ENCODE measurements at regions not wholly inside any gene's neighbourhood (a gene's known extent, or its start where the extent isn't known, plus 50 kb on each side); places are given as distances from the start of the nearest gene placed in this dataset.

- Histone ChIP-seq H3K9me3 (ENCODE audit: control insufficient read depth, low read length) (no peaks in the 10 kb centered on the region), H3K18ac (ENCODE audit: low read depth in 1 of 2, low read length in 2 of 2) (no peak overlapping the region), H2BK5ac (ENCODE audit: low read depth, low read length, poor library complexity, severe bottlenecking) (no peak overlapping the region), H3K4ac (ENCODE audit: low read depth in 1 of 2, low read length in 2 of 2) (no peak overlapping the region), H3K27me3 (ENCODE audit: control insufficient read depth in 1 of 2, insufficient read depth in 1 of 2, low read length in 2 of 2) (peaks cover 35 to 70% of the 10 kb centered on the region in 2 experiments), H2AFZ (ENCODE audit: low read depth, low read length) (no peak overlapping the region), H3K14ac (ENCODE audit: low read length in 2 of 2) (no peak overlapping the region), H3K9ac (ENCODE audit: low read length) (no peak overlapping the region), H3K79me1 (replicated peaks; ENCODE audit: low read length, poor library complexity, severe bottlenecking) (no peaks in the 10 kb centered on the region), H3K23ac (ENCODE audit: low read length in 2 of 2) (no peak overlapping the region), H3K36me3 (ENCODE audit: control insufficient read depth in 1 of 2, insufficient read depth in 2 of 2, low read depth in 1 of 2, low read length in 2 of 2) (no peaks in the 10 kb centered on the region), H4K8ac (ENCODE audit: low read length) (no peak overlapping the region), H2BK12ac (ENCODE audit: low read length in 2 of 2) (no peak overlapping the region), H2BK120ac (ENCODE audit: low read depth, low read length) (no peak overlapping the region), H4K91ac (ENCODE audit: low read length) (no peak overlapping the region), H3K4me3 (ENCODE audit: insufficient read depth in 1 of 2, low read depth in 1 of 2, low read length in 2 of 2) (no peak overlapping the region), H3K4me2 (ENCODE audit: low read length, poor library complexity, severe bottlenecking) (no peak overlapping the region), H2BK15ac (ENCODE audit: low read depth, poor library complexity, severe bottlenecking) (no peak overlapping the region), H3K4me1 (ENCODE audit: control insufficient read depth, insufficient read depth, low read depth, low read length) (no peaks in the 10 kb centered on the region), H3K27ac (ENCODE audit: low read length, poor library complexity, severe bottlenecking) (no peak overlapping the region), H2AK5ac (ENCODE audit: low read length, severe bottlenecking) (no peak overlapping the region)
- 83% methylated on average over 9 of the region's 10 CpGs for WGBS
- DNase-seq: no peak
Observed at GRCh38 chr1:47522935-47523834, 85.3 kb downstream of the FOXD2 start.

GRCh38 chr1:47523835-47524215 is 86.0 kb downstream of the FOXD2 start:
- Histone ChIP-seq H3K9ac (ENCODE audit: low read length) (no peak overlapping the region), H2AK5ac (ENCODE audit: low read length, severe bottlenecking) (no peak overlapping the region), H4K8ac (ENCODE audit: low read length) (no peak overlapping the region), H2BK120ac (ENCODE audit: low read depth, low read length) (no peak overlapping the region), H2AFZ (ENCODE audit: low read depth, low read length) (no peak overlapping the region), H3K4ac (ENCODE audit: low read depth in 1 of 2, low read length in 2 of 2) (no peak overlapping the region), H3K27me3 (ENCODE audit: control insufficient read depth in 1 of 2, insufficient read depth in 1 of 2, low read length in 2 of 2) (peaks cover 35 to 64% of the 10 kb centered on the region in 2 experiments), H3K14ac (ENCODE audit: low read length in 2 of 2) (no peak overlapping the region), H2BK12ac (ENCODE audit: low read length in 2 of 2) (no peak overlapping the region), H3K4me2 (ENCODE audit: low read length, poor library complexity, severe bottlenecking) (no peak overlapping the region), H3K9me3 (ENCODE audit: control insufficient read depth, low read length) (peaks cover 3% of the 10 kb centered on the region), H2BK5ac (ENCODE audit: low read depth, low read length, poor library complexity, severe bottlenecking) (no peak overlapping the region), H3K27ac (ENCODE audit: low read length, poor library complexity, severe bottlenecking) (no peak overlapping the region), H3K4me3 (ENCODE audit: insufficient read depth in 1 of 2, low read depth in 1 of 2, low read length in 2 of 2) (no peak overlapping the region), H3K36me3 (ENCODE audit: control insufficient read depth in 1 of 2, insufficient read depth in 2 of 2, low read depth in 1 of 2, low read length in 2 of 2) (no peaks in the 10 kb centered on the region), H3K18ac (ENCODE audit: low read depth in 1 of 2, low read length in 2 of 2) (no peak overlapping the region), H3K23ac (ENCODE audit: low read length in 2 of 2) (no peak overlapping the region), H3K4me1 (ENCODE audit: control insufficient read depth, insufficient read depth, low read depth, low read length) (no peaks in the 10 kb centered on the region), H3K79me1 (replicated peaks; ENCODE audit: low read length, poor library complexity, severe bottlenecking) (no peaks in the 10 kb centered on the region), H4K91ac (ENCODE audit: low read length) (no peak overlapping the region), H2BK15ac (ENCODE audit: low read depth, poor library complexity, severe bottlenecking) (no peak overlapping the region)
- 20% methylated on average over 4 of the region's 4 CpGs for WGBS
- DNase-seq: no peak

- H2BK15ac ChIP-seq (ENCODE audit: low read depth, poor library complexity, severe bottlenecking): no peak overlapping the region
- H3K18ac ChIP-seq (ENCODE audit: low read depth in 1 of 2, low read length in 2 of 2): no peak overlapping the region
- H3K4ac ChIP-seq (ENCODE audit: low read depth in 1 of 2, low read length in 2 of 2): no peak overlapping the region
- no peak overlapping the region for H2BK5ac ChIP-seq (ENCODE audit: low read depth, low read length, poor library complexity, severe bottlenecking)
- no peak overlapping the region for H4K8ac ChIP-seq (ENCODE audit: low read length)
- no peak for DNase-seq
- H3K79me1 ChIP-seq (replicated peaks; ENCODE audit: low read length, poor library complexity, severe bottlenecking): no peaks in the 10 kb centered on the region
- no peak overlapping the region for H2BK12ac ChIP-seq (ENCODE audit: low read length in 2 of 2)
- H2AK5ac ChIP-seq (ENCODE audit: low read length, severe bottlenecking): no peak overlapping the region
- no peak overlapping the region for H3K14ac ChIP-seq (ENCODE audit: low read length in 2 of 2)
- no peak overlapping the region for H2BK120ac ChIP-seq (ENCODE audit: low read depth, low read length)
- 72% methylated on average over 7 of the region's 7 CpGs for WGBS
- peaks cover 35 to 64% of the 10 kb centered on the region in 2 experiments for H3K27me3 ChIP-seq (ENCODE audit: control insufficient read depth in 1 of 2, insufficient read depth in 1 of 2, low read length in 2 of 2)
- H3K4me1 ChIP-seq (ENCODE audit: control insufficient read depth, insufficient read depth, low read depth, low read length): no peaks in the 10 kb centered on the region
- H3K4me2 ChIP-seq (ENCODE audit: low read length, poor library complexity, severe bottlenecking): no peak overlapping the region
- no peak overlapping the region for H3K4me3 ChIP-seq (ENCODE audit: insufficient read depth in 1 of 2, low read depth in 1 of 2, low read length in 2 of 2)
- H3K27ac ChIP-seq (ENCODE audit: low read length, poor library complexity, severe bottlenecking): no peak overlapping the region
- no peaks in the 10 kb centered on the region for H3K36me3 ChIP-seq (ENCODE audit: control insufficient read depth in 1 of 2, insufficient read depth in 2 of 2, low read depth in 1 of 2, low read length in 2 of 2)
- no peak overlapping the region for H4K91ac ChIP-seq (ENCODE audit: low read length)
- H3K9me3 ChIP-seq (ENCODE audit: control insufficient read depth, low read length): peaks cover 7% of the 10 kb centered on the region
- no peak overlapping the region for H3K9ac ChIP-seq (ENCODE audit: low read length)
- H3K23ac ChIP-seq (ENCODE audit: low read length in 2 of 2): no peak overlapping the region
- H2AFZ ChIP-seq (ENCODE audit: low read depth, low read length): no peak overlapping the region
Observed at GRCh38 chr1:47524272-47524671, 86.4 kb downstream of the FOXD2 start.

- Histone ChIP-seq H3K23ac (ENCODE audit: low read length in 2 of 2) (no peak overlapping the region), H3K27ac (ENCODE audit: low read length, poor library complexity, severe bottlenecking) (no peak overlapping the region), H3K18ac (ENCODE audit: low read depth in 1 of 2, low read length in 2 of 2) (no peak overlapping the region), H2AFZ (ENCODE audit: low read depth, low read length) (no peak overlapping the region), H4K8ac (ENCODE audit: low read length) (no peak overlapping the region), H2BK5ac (ENCODE audit: low read depth, low read length, poor library complexity, severe bottlenecking) (no peak overlapping the region), H3K27me3 (ENCODE audit: control insufficient read depth in 1 of 2, insufficient read depth in 1 of 2, low read length in 2 of 2) (peaks cover 42 to 65% of the 10 kb centered on the region in 2 experiments), H2BK120ac (ENCODE audit: low read depth, low read length) (no peak overlapping the region), H3K79me1 (replicated peaks; ENCODE audit: low read length, poor library complexity, severe bottlenecking) (no peaks in the 10 kb centered on the region), H2BK12ac (ENCODE audit: low read length in 2 of 2) (no peak overlapping the region), H4K91ac (ENCODE audit: low read length) (no peak overlapping the region), H3K36me3 (ENCODE audit: control insufficient read depth in 1 of 2, insufficient read depth in 2 of 2, low read depth in 1 of 2, low read length in 2 of 2) (no peaks in the 10 kb centered on the region), H3K9me3 (ENCODE audit: control insufficient read depth, low read length) (peaks cover 12% of the 10 kb centered on the region), H3K4me3 (ENCODE audit: insufficient read depth in 1 of 2, low read depth in 1 of 2, low read length in 2 of 2) (no peak overlapping the region), H3K14ac (ENCODE audit: low read length in 2 of 2) (no peak overlapping the region), H3K4me2 (ENCODE audit: low read length, poor library complexity, severe bottlenecking) (no peak overlapping the region), H2BK15ac (ENCODE audit: low read depth, poor library complexity, severe bottlenecking) (no peak overlapping the region), H3K4ac (ENCODE audit: low read depth in 1 of 2, low read length in 2 of 2) (no peak overlapping the region), H3K4me1 (ENCODE audit: control insufficient read depth, insufficient read depth, low read depth, low read length) (no peaks in the 10 kb centered on the region), H3K9ac (ENCODE audit: low read length) (no peak overlapping the region), H2AK5ac (ENCODE audit: low read length, severe bottlenecking) (no peak overlapping the region)
- WGBS: 42% methylated on average over 6 of the region's 7 CpGs
- DNase-seq: no peak
Observed at GRCh38 chr1:47527653-47528272, 89.9 kb downstream of the FOXD2 start.

All from mesenchymal stem cell (in vitro differentiated cells and primary cell).